ENCODE measurements at regions not wholly inside any gene's neighbourhood (a gene's known extent, or its start where the extent isn't known, plus 50 kb on each side); places are given as distances from the start of the nearest gene placed in this dataset.

GRCh38 chr13:112238436-112238995 lies 137.6 kb upstream of the SPACA7 start:
- no peaks in the 10 kb centered on the region for H3K79me1 ChIP-seq (ENCODE audit: low read depth, low read length)
- POLR2A ChIA-PET (ENCODE audit: partially characterized antibody) = no interaction called here

More at GRCh38 chr13:112238436-112238995, 137.6 kb upstream of the SPACA7 start:
- Histone ChIP-seq H2AK5ac (ENCODE audit: low read depth, low read length) (no peak overlapping the region), H3K27ac (ENCODE audit: low read depth, low read length) (no peak overlapping the region), H4K91ac (replicated peaks; ENCODE audit: insufficient read length, low read length) (no peak overlapping the region), H2BK12ac (ENCODE audit: low read depth, low read length) (no peak overlapping the region), H3K4ac (replicated peaks; ENCODE audit: insufficient read length, low read depth, low read length) (no peak overlapping the region), H2BK15ac (ENCODE audit: low read length) (no peak overlapping the region), H3K23me2 (ENCODE audit: low read depth, low read length) (no peaks in the 10 kb centered on the region), H4K5ac (ENCODE audit: insufficient read length, low read depth, low read length) (no peak overlapping the region), H3K4me3 (ENCODE audit: extremely low read depth in 1 of 4, insufficient read depth in 2 of 4, low read depth in 3 of 4, low read length in 4 of 4) (no peak overlapping the region), H3K18ac (ENCODE audit: extremely low read depth, low read length) (no peak overlapping the region), H4K8ac (ENCODE audit: extremely low read depth, insufficient read depth, low read length) (no peak overlapping the region), H3K23ac (ENCODE audit: insufficient read length) (no peak overlapping the region), H3K9ac (replicated peaks in 1 of 4; ENCODE audit: extremely low read depth in 1 of 4, low read depth in 3 of 4, low read length in 3 of 4) (no peak overlapping the region), H3K36me3 (ENCODE audit: control insufficient read depth in 2 of 4, insufficient read depth in 4 of 4, low read length in 3 of 4) (no peaks in the 10 kb centered on the region), H2BK5ac (ENCODE audit: low read depth, low read length) (no peak overlapping the region), H2AFZ (ENCODE audit: low read length) (no peak overlapping the region), H3K4me1 (replicated peaks in 1 of 4; ENCODE audit: control insufficient read depth in 3 of 4, insufficient read depth in 4 of 4, low read length in 3 of 4) (no peaks in the 10 kb centered on the region), H3K79me2 (ENCODE audit: control insufficient read depth in 1 of 2, insufficient read depth in 2 of 2, low read length in 2 of 2) (no peaks in the 10 kb centered on the region), H3K56ac (replicated peaks; ENCODE audit: insufficient read length, low read depth, low read length) (no peak overlapping the region), H4K20me1 (replicated peaks in 1 of 2; ENCODE audit: control insufficient read depth in 1 of 2, insufficient read depth in 2 of 2, low read length in 2 of 2) (no peaks in the 10 kb centered on the region), H3K9me3 (ENCODE audit: insufficient read depth in 2 of 2, low read depth in 1 of 2, low read length in 1 of 2) (peaks cover 4 to 17% of the 10 kb centered on the region in 2 experiments; a peak in 2 of 4 replicates), H3K27me3 (replicated peaks in 1 of 4; ENCODE audit: control insufficient read depth in 3 of 4, extremely low read depth in 1 of 4, insufficient read depth in 3 of 4, low read length in 3 of 4) (no peaks in the 10 kb centered on the region; a peak in 1 of 7 replicates), H2BK20ac (ENCODE audit: low read length) (no peak overlapping the region), H2BK120ac (replicated peaks; ENCODE audit: low read depth, low read length) (no peak overlapping the region), H3K4me2 (ENCODE audit: insufficient read depth in 1 of 2, low read depth in 2 of 2, low read length in 2 of 2) (no peak overlapping the region), H3K14ac (ENCODE audit: insufficient read length) (no peak overlapping the region)
- TF ChIP-seq YY1 (IDR thresholded peaks at IDR 0.05; ENCODE audit: low read depth, low read length) = no peak
- TF ChIP-seq CBX5 (IDR thresholded peaks at IDR 0.05; ENCODE audit: low read depth, low read length) = no peak
- no peak for TF ChIP-seq JUND (IDR thresholded peaks at IDR 0.05; ENCODE audit: low read length)
- TF ChIP-seq NANOG (IDR thresholded peaks at IDR 0.05; ENCODE audit: insufficient read depth, low read depth, low read length, poor library complexity, severe bottlenecking) = no peak
- TF ChIP-seq TCF12 (IDR thresholded peaks at IDR 0.05; ENCODE audit: low read depth, low read length) = no peak
- TF ChIP-seq KDM5A (IDR thresholded peaks at IDR 0.05; ENCODE audit: low read length) = no peak
- no peak for TF ChIP-seq HDAC2 (IDR thresholded peaks at IDR 0.05; ENCODE audit: borderline replicate concordance in 1 of 2, low read depth in 2 of 2, low read length in 2 of 2)
- TF ChIP-seq, protein P1, sequence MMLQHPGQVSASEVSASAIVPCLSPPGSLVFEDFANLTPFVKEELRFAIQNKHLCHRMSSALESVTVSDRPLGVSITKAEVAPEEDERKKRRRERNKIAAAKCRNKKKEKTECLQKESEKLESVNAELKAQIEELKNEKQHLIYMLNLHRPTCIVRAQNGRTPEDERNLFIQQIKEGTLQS (IDR thresholded peaks at IDR 0.05; ENCODE audit: insufficient read depth, low read depth, low read length) = no peak
- no peak for TF ChIP-seq EP300 (IDR thresholded peaks at IDR 0.05; ENCODE audit: borderline replicate concordance in 1 of 2, low read depth in 2 of 2, low read length in 2 of 2)
- CTCF ChIA-PET (ENCODE audit: partially characterized antibody) = interaction anchor here (1.0 to 2.4 kb wide), 4 partner anchors 8 to 44 kb away, joined by 3 to 5 read pairs (median 4); no protein-coding TSS in a partner anchor
- 92% methylated on average over 9 of the region's 18 CpGs; no CpG with 5 or more reads in 1 of the 2 experiments for WGBS, 2 experiments (ENCODE audit: extremely low coverage in 1 of 2, insufficient coverage in 1 of 2, insufficient read length in 1 of 2, insufficient replicate concordance in 2 of 2, low coverage in 1 of 2, low lambda C conversion rate in 2 of 2, missing lambda C conversion rate in 1 of 2)
- no peak for DNase-seq (ENCODE audit: low read depth in 1 of 2, low spot score in 2 of 2)
- FAIRE-seq = no peak
